ENCODE measurements at regions not wholly inside any gene's neighbourhood (a gene's known extent, or its start where the extent isn't known, plus 50 kb on each side); places are given as distances from the start of the nearest gene placed in this dataset.

DNA sequence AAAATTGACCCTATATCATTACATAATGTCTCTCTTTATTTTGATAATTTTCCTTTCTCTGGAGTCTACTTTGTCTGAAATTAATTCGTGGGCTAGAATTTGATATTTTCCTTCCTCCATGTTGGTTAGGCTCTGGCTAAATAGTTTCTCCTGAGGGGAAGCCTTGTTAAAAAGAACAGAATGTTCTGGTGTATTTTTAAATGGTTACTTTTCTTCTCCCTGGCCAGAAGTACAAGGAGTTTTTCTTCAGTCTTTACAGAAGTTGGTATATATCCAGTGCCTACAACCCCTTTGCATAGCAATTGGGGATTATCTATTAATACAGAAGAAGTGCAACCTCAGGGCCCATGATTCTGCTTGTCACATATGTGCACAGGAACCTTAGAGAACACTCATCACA, 185.6 kb upstream of the RAB4A start:
- DNase-seq (ENCODE audit: low spot score), result no peak

DNA sequence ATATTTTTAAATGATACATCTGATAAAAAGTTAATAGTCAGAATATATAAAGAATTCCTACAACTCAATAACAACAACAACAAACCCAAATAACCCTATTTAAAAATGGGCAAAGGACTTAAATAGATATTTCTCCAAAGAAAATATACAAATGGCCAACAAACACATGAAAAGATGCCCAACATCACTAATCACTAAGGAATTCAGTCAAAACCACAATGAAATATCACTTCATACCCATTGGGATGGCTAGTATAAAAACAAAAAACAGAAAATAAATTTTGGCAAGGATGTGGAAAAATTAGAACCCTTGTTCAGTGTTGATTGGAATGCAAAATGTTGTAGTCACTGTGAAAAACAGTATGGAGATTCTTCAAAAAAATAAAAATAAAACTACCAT, 184.8 kb upstream of the RAB4A start:
- DNase-seq (ENCODE audit: low spot score), result no peak

GRCh38 chr1:229086686-229087085, 184.2 kb upstream of the RAB4A start:
- no peak for DNase-seq (ENCODE audit: low spot score)

- DNase-seq (ENCODE audit: low spot score), result no peak
Observed at GRCh38 chr1:229087339-229087738, 183.6 kb upstream of the RAB4A start.

- no peak for DNase-seq (ENCODE audit: low spot score)
Observed at GRCh38 chr1:229087906-229088305, 183.0 kb upstream of the RAB4A start.

GRCh38 chr1:229088711-229089110, 182.2 kb upstream of the RAB4A start:
- no peak for DNase-seq (ENCODE audit: low spot score)

DNA sequence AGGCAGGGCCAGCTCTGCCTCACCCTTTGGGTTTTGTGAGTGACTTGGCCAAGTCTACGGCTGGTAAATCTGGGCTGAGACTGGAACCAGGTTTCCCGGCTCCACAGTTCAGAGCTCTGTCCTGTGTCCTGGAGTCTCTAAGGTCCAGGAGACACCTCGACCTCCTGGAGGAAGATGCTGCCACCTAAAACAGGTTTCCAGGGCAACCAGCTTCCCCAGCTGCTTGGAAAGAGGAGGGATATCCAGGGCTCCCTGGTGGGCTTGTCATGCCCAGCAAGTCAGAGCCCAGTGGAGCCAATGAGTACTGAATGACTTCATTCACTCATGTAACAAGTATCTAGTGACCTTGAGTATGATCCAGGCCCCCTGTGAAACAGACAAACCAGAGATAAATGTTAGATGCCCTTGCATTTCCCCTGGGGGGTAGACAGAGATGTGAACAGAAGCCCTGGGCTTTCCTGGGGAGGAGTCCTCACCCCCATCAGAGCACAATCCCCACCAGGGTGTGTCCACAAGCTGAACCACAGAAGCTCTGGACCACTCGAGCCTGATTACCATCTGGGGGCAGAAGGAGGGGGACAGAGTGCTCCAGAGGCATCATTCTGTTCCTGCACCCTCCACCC, 181.2 kb upstream of the RAB4A start:
- no peak for DNase-seq (ENCODE audit: low spot score)

DNA sequence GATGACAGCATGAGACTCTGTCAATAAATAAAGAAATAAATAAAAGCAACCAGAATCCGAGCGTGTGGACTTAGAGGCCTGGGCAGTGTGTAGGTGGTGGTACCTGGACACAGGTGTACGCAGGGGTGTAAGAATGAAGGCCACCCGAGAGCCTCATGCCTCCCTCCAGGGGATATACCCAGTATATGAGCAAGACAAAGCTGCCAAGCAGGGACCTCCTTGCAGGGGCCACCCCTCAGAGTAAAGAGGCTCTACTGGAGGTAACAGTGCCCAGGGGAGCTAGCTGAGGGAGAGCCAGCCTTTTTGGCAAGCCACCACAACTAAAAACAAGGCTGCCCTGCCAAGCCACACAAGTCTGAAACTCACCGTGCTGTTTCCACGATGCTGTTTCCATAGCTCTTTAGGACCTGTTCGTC, 179.2 kb upstream of the RAB4A start:
- no peak for DNase-seq (ENCODE audit: low spot score)

- no peak for DNase-seq (ENCODE audit: low spot score)
Observed at GRCh38 chr1:229092377-229093237, 178.3 kb upstream of the RAB4A start.

DNA sequence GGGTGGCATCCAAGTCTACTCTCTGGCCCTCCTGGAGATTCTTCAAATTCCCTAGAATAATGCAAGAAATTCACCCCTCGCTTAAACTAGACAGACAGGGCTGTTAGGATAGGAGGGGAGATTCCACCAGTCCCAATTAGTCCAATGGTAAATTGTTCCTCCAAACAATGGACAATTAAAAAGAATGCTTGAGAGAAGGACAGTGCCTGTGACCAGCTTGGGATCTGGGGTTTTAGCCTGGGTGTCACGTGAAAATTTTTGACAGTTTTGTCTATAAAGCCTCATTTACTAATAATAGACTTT, 177.7 kb upstream of the RAB4A start:
- no peak for DNase-seq (ENCODE audit: low spot score)

- DNase-seq (ENCODE audit: low spot score), result no peak
Observed at GRCh38 chr1:229093609-229094336, 177.1 kb upstream of the RAB4A start.

DNA sequence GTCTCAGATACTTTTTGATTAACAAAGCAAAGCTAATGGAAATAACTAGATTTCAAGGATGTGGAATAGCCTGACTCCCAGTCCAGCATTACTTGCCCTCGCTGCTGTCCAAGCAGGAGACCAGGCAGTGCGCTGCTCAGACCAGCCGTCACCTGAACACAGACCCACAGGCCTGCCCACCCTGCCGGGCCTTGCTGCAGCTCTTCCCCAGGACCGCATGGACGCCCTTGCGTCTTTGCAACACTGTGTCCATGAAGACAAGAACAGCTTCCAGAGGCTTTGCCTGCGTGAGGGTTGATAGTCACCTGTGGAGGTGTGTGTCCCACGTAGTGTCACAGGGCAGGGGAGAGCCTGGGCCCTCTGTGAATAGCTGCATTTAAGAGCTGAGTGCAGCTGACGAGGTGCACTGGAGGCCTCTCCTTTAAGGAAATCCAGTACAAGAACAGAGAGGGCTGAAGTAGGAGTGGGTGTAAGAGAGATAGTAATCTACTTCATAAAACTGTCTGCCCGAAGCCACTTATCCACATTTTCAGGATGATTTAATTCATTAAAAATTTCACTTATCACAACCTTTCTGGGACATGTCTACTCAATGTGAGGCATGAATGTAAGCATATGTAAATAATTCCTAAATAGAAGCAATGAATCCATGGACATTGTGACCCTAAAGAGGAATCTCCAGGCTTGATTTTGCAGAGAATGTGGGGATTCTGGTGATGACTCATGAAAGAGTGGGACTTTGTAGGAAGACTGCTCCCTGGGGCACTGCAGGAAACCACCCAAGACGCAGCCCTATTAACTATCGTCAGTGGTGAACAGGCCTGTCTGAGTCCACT, 176.2 kb upstream of the RAB4A start:
- no peak for DNase-seq (ENCODE audit: low spot score)

DNA sequence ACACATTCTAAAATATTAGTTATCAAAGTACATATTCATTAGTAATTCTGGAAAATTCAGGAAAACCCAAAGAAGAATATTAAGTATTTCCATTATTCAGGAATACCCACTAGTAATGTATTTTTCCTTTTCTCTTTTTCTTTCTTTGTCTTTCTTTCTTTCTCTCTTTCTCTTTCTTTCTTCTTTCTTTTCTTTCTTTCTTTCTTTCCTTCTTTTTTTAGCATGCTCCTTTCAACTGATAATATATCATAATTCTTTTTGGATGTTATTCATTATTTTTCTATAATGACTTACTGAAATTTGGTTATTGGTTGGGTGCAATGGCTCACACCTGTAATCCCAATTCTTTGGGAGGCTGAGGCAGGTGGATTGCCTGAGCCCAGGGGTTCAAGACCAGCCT, 175.6 kb upstream of the RAB4A start:
- DNase-seq (ENCODE audit: low spot score), result no peak

- no peak for DNase-seq (ENCODE audit: low spot score)
Observed at GRCh38 chr1:229097356-229097755, 173.6 kb upstream of the RAB4A start.

DNA sequence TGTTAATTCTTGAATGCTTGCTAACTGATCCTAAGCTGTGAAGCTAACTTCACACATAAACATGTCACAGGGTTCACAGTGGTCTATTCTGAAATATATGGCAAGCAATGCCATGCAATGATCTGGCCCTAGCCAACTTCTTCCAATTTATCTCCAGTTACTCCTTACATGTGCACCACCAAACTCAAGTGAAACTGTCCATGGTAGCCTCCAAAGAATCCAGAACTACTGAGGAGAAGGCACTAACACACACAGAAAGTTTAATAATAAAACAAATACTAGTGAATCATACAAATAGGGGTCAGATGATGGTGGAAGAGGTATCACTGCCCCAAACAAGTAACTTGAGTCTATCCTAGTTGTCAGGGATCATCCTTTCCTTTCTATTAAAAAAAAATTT, 172.6 kb upstream of the RAB4A start:
- no peak for DNase-seq (ENCODE audit: low spot score)

DNA sequence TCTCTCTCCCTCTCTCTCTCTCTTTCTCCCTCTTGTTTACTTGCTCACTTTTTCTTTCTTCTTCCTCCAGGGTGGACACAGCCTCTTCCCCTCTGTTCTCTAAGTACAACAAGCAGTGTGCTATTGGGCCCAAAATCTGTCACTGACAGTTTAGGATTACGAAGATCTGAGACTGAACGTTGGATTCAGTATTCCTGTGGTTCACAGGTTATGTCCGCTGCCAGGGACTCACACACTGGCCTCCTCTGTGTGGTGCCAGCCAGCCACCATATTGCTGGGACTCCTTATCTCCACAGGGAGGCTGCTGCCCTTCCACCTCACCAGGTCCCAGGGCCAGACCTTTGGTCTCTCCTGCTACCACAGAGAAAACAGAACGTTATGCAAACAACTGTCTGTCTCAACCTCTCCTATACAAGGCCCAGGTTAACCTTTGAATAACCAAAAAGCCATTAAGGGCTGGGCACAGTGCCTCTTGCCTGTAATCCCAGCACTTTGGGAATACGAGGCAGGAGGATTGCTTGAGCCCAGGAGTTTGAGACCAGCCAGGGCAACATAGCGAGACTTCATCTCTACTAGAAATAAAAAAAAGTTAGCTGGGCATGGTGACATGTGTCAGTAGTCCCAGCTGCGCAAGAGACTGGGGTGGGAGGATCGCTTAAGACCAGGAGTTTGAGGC, 171.9 kb upstream of the RAB4A start:
- DNase-seq (ENCODE audit: low spot score), result no peak

- DNase-seq (ENCODE audit: low spot score), result no peak
Observed at GRCh38 chr1:229101011-229101871, 169.7 kb upstream of the RAB4A start.

DNA sequence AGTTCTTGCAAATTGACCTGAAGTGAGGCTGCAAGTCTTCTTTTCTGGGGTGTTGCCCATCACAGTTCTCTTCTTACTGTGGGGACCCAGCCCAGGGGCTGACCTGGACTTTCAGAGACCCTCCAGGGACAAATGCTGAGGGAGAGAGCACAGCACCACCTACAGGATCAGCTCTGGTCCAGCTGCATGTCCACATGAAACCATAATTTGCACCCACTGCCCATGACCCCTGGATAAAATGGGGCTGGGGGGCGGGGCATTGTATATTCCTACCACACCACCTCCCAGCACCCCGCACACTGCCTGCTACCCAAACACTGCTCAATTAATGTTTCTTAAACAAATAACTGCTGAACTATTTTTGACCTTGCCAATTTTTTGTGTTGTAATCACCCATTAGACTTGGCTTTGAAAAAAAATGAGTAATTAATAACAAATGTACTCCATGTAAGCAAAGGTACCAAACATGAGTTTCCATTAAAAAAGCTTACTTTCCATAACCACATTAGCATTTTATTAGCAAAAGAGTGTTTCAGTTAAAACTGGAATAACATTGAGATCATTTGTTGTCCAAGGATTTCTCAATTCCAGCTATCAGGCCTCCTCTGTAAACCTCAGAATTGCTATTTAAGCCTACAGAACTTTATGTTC, 168.0 kb upstream of the RAB4A start:
- DNase-seq (ENCODE audit: low spot score), result no peak

GRCh38 chr1:229104654-229105053, 166.3 kb upstream of the RAB4A start:
- no peak for DNase-seq (ENCODE audit: low spot score)

- DNase-seq (ENCODE audit: low spot score), result no peak
Observed at GRCh38 chr1:229105109-229105508, 165.8 kb upstream of the RAB4A start.
